GM23338 (cell line): ENCODE measurements at regions not wholly inside any gene's neighbourhood (a gene's known extent, or its start where the extent isn't known, plus 50 kb on each side); places are given as distances from the start of the nearest gene placed in this dataset.

Source experiments
- ATAC-seq: fragments of 200-7000 bp; cut with Tn5 transposase; 3 replicates; pipeline ENCODE4 v1.9.1; 2020
- DNase-seq: peaks from one replicate; pipeline ENCODE4 v3.0.0-alpha.2; 2015; ENCODE audit warnings: low spot score
- H2AFZ ChIP-seq: fragments of 200-600 bp; sonication (generic); 2 replicates; pipeline ENCODE4 v1.8.0; 2016; ENCODE audit warnings: antibody characterized with exemption, mild to moderate bottlenecking, moderate library complexity
- H3F3A ChIP-seq: fragments of 200-600 bp; sonication (generic); replicated peaks from 2 replicates; pipeline ENCODE4 v1.8.0; 2017; ENCODE audit warnings: antibody characterized with exemption, mixed run types, low read depth
- H3K27ac ChIP-seq: fragments of 200-600 bp; sonication (generic); 2 replicates; pipeline ENCODE4 v1.6.1; 2016; ENCODE audit warnings: low read depth
- H3K27me3 ChIP-seq: fragments of 200-600 bp; sonication (generic); 2 replicates; pipeline ENCODE4 v1.8.0; 2016; ENCODE audit warnings: mild to moderate bottlenecking, mixed run types, moderate library complexity; ENCODE audit not compliant: insufficient read depth
- H3K36me3 ChIP-seq: fragments of 200-600 bp; sonication (generic); 2 replicates; pipeline ENCODE4 v1.8.0; 2016; ENCODE audit warnings: mild to moderate bottlenecking; ENCODE audit not compliant: insufficient read depth
- H3K4me1 ChIP-seq: fragments of 200-600 bp; sonication (generic); 2 replicates; pipeline ENCODE4 v1.8.0; 2016; ENCODE audit warnings: mild to moderate bottlenecking, moderate library complexity; ENCODE audit not compliant: insufficient read depth
- H3K4me2 ChIP-seq: fragments of 200-600 bp; sonication (generic); 2 replicates; pipeline ENCODE4 v1.7.1; 2017; ENCODE audit warnings: mixed run types
- H3K4me3 ChIP-seq: fragments of 200-600 bp; sonication (generic); 2 replicates; pipeline ENCODE4 v1.6.1; 2016; ENCODE audit warnings: mixed run types
- H3K79me2 ChIP-seq: fragments of 200-600 bp; sonication (generic); replicated peaks from 2 replicates; pipeline ENCODE4 v1.8.0; 2017; ENCODE audit warnings: mild to moderate bottlenecking; ENCODE audit not compliant: insufficient read depth
- H3K9me2 ChIP-seq: fragments of 200-600 bp; sonication (generic); 2 replicates; pipeline ENCODE4 v1.8.0; 2017; ENCODE audit not compliant: insufficient read depth
- H4K20me1 ChIP-seq: fragments of 200-600 bp; sonication (generic); replicated peaks from 2 replicates; pipeline ENCODE4 v1.8.0; 2017; ENCODE audit warnings: mild to moderate bottlenecking; ENCODE audit not compliant: insufficient read depth
- H3K27ac Mint-ChIP-seq: 2 replicates; pipeline ENCODE4 v1.8.0; 2020; ENCODE audit warnings: inconsistent platforms, mild to moderate bottlenecking, moderate library complexity, mixed read lengths
- H3K27me3 Mint-ChIP-seq: 3 replicates; pipeline ENCODE4 v1.8.0; 2022; ENCODE audit warnings: low read depth, mild to moderate bottlenecking, moderate library complexity, mixed read lengths, inconsistent platforms; ENCODE audit not compliant: insufficient read depth, poor library complexity
- H3K36me3 Mint-ChIP-seq: 3 replicates; pipeline ENCODE4 v1.8.0; 2021; ENCODE audit warnings: low read depth, mild to moderate bottlenecking, inconsistent platforms, moderate library complexity, mixed read lengths
- H3K4me1 Mint-ChIP-seq: 3 replicates; pipeline ENCODE4 v1.8.0; 2020; ENCODE audit warnings: mild to moderate bottlenecking, inconsistent platforms, mixed read lengths
- H3K4me3 Mint-ChIP-seq: 3 replicates; pipeline ENCODE4 v1.8.0; 2021; ENCODE audit warnings: moderate library complexity, mild to moderate bottlenecking, inconsistent platforms, mixed read lengths
- H3K9me3 Mint-ChIP-seq: 3 replicates; pipeline ENCODE4 v1.8.0; 2020; ENCODE audit warnings: moderate library complexity, mild to moderate bottlenecking, inconsistent platforms, mixed read lengths
- ETS1 ChIP-seq: IDR thresholded peaks from 2 replicates; pipeline ENCODE4 v1.6.1; 2016; ENCODE audit warnings: antibody characterized with exemption
- REST ChIP-seq: IDR thresholded peaks from one replicate; pipeline ENCODE4 v1.6.1; 2018; ENCODE audit warnings: antibody characterized with exemption; ENCODE audit not compliant: unreplicated experiment
- ZNF331 ChIP-seq: fragments of 250-450 bp; sonication (Bioruptor Pico); IDR thresholded peaks from 2 replicates; pipeline ENCODE4 v1.5.0; 2020; ENCODE audit warnings: low read depth, mild to moderate bottlenecking, moderate library complexity

GRCh38 chr7:50145801-50146338 is 52.8 kb upstream of the ZPBP start:
- no peak overlapping the region for H3K27ac Mint-ChIP-seq
- no peaks in the 10 kb centered on the region for H3K4me1 Mint-ChIP-seq

GRCh38 chr7:50145226-50145625 is 52.2 kb upstream of the ZPBP start:
- no peak overlapping the region for H3K27ac ChIP-seq
- no peak for ATAC-seq
- DNase-seq, result no peak
- H3K9me3 Mint-ChIP-seq, result no peaks in the 10 kb centered on the region
- H3K36me3 ChIP-seq, result no peaks in the 10 kb centered on the region
- no peaks in the 10 kb centered on the region for H3K4me1 Mint-ChIP-seq
- H3K9me2 ChIP-seq, result no peaks in the 10 kb centered on the region
- no peak overlapping the region for H3K4me3 Mint-ChIP-seq
- no peak overlapping the region for H3K27ac Mint-ChIP-seq
- no peaks in the 10 kb centered on the region for H3K27me3 ChIP-seq
- H3K36me3 Mint-ChIP-seq, result no peaks in the 10 kb centered on the region
- no peaks in the 10 kb centered on the region for H3K4me1 ChIP-seq
- no peak overlapping the region for H3K4me3 ChIP-seq
- H3F3A ChIP-seq, result no peaks in the 10 kb centered on the region
- H4K20me1 ChIP-seq, result no peaks in the 10 kb centered on the region
- no peak for TF ChIP-seq REST
- TF ChIP-seq ETS1, result no peak
- H3K27me3 Mint-ChIP-seq, result no peaks in the 10 kb centered on the region
- no peaks in the 10 kb centered on the region for H3K79me2 ChIP-seq
- H3K4me2 ChIP-seq, result no peak overlapping the region
- no peak overlapping the region; the same call in 1 of the 2 replicates for H2AFZ ChIP-seq

More at GRCh38 chr7:50145801-50146338, 52.8 kb upstream of the ZPBP start:
- H3K27me3 ChIP-seq, result no peaks in the 10 kb centered on the region
- no peak overlapping the region for H3K27ac ChIP-seq
- H3K4me3 ChIP-seq, result no peak overlapping the region
- H3K27me3 Mint-ChIP-seq, result no peaks in the 10 kb centered on the region
- no peaks in the 10 kb centered on the region for H3K36me3 Mint-ChIP-seq
- H4K20me1 ChIP-seq, result no peaks in the 10 kb centered on the region
- no peaks in the 10 kb centered on the region for H3K36me3 ChIP-seq
- DNase-seq (no peak), ATAC-seq (no peak)
- H3K9me3 Mint-ChIP-seq, result no peaks in the 10 kb centered on the region
- no peaks in the 10 kb centered on the region for H3K79me2 ChIP-seq
- no peaks in the 10 kb centered on the region for H3F3A ChIP-seq
- TF ChIP-seq ZNF331 (CRISPR knock-in tag), result no peak
- H3K4me3 Mint-ChIP-seq, result no peak overlapping the region
- no peak overlapping the region for H2AFZ ChIP-seq
- no peaks in the 10 kb centered on the region for H3K9me2 ChIP-seq
- no peak overlapping the region for H3K4me2 ChIP-seq
- H3K4me1 ChIP-seq, result no peaks in the 10 kb centered on the region
